ENCODE measurements at regions not wholly inside any gene's neighbourhood (a gene's known extent, or its start where the extent isn't known, plus 50 kb on each side); places are given as distances from the start of the nearest gene placed in this dataset.
A peak's percentile ranks its signal among the peaks of the same experiment; 100 is the strongest.

DNA sequence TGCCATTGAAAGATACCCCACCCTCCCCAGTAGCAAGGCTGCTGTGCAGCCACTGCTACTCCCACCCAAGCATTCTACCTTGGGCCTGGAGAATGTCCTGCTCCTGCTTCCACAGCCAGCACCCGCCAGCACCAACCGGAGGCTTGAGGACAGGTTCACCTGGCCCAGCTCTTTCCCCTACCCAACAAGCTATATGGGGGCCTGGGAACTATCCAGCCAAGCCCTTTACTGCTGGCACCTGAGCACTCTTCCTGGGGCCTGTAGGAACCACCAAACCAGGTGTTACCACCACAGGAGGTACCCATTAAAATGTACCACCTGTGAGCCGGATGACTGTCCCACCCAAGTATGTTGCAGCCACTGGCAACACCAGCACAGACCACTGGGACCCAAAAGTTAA, 86.1 kb upstream of the GHR start:
- Histone ChIP-seq H2BK5ac (ENCODE audit: low read depth, low read length, poor library complexity, severe bottlenecking) (no peak overlapping the region), H2AFZ (ENCODE audit: low read depth, low read length) (no peak overlapping the region), H3K9me3 (ENCODE audit: control insufficient read depth, low read length) (peaks cover 28% of the 10 kb centered on the region), H3K4me3 (ENCODE audit: insufficient read depth in 1 of 2, low read depth in 1 of 2, low read length in 2 of 2) (peak overlapping the region in 1 of 2 experiments; percentile 0), H3K9ac (ENCODE audit: low read length) (no peak overlapping the region), H3K4me2 (ENCODE audit: low read length, poor library complexity, severe bottlenecking) (no peak overlapping the region), H4K8ac (ENCODE audit: low read length) (no peak overlapping the region), H3K27ac (ENCODE audit: low read length, poor library complexity, severe bottlenecking) (no peak overlapping the region), H3K14ac (ENCODE audit: low read length in 2 of 2) (no peak overlapping the region), H2BK120ac (ENCODE audit: low read depth, low read length) (no peak overlapping the region), H3K79me1 (replicated peaks; ENCODE audit: low read length, poor library complexity, severe bottlenecking) (no peaks in the 10 kb centered on the region), H3K4me1 (ENCODE audit: control insufficient read depth, insufficient read depth, low read depth, low read length) (no peaks in the 10 kb centered on the region), H4K91ac (ENCODE audit: low read length) (no peak overlapping the region), H2AK5ac (ENCODE audit: low read length, severe bottlenecking) (no peak overlapping the region), H3K27me3 (ENCODE audit: control insufficient read depth in 1 of 2, insufficient read depth in 1 of 2, low read length in 2 of 2) (no peaks in the 10 kb centered on the region), H3K4ac (ENCODE audit: low read depth in 1 of 2, low read length in 2 of 2) (no peak overlapping the region), H3K18ac (ENCODE audit: low read depth in 1 of 2, low read length in 2 of 2) (no peak overlapping the region), H2BK15ac (ENCODE audit: low read depth, poor library complexity, severe bottlenecking) (no peak overlapping the region), H3K23ac (ENCODE audit: low read length in 2 of 2) (no peak overlapping the region), H2BK12ac (ENCODE audit: low read length in 2 of 2) (no peak overlapping the region), H3K36me3 (ENCODE audit: control insufficient read depth in 1 of 2, insufficient read depth in 2 of 2, low read depth in 1 of 2, low read length in 2 of 2) (no peaks in the 10 kb centered on the region)
- 94% methylated on average over 3 of the region's 3 CpGs for WGBS
- no peak for DNase-seq

DNA sequence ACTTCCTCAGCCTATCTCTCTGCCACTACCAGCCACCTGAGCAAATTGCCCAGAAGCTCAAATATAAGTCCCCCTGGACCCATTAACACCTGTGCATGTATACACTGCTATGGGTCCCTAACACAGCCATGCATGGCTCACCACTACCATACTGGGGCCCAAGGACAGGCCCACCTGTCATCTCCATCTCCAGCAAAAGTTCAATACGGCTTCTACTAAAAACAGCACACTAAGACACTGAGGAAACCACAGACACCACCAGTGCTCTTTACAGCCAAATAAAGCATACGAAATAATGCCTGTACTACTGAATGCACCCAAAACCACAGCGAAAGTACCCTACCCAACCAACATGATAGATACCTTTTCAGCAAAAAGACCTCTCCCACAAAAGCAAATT, 85.6 kb upstream of the GHR start:
- Histone ChIP-seq H3K36me3 (ENCODE audit: control insufficient read depth in 1 of 2, insufficient read depth in 2 of 2, low read depth in 1 of 2, low read length in 2 of 2) (no peaks in the 10 kb centered on the region), H3K79me1 (replicated peaks; ENCODE audit: low read length, poor library complexity, severe bottlenecking) (no peaks in the 10 kb centered on the region), H2BK120ac (ENCODE audit: low read depth, low read length) (no peak overlapping the region), H3K9ac (ENCODE audit: low read length) (no peak overlapping the region), H3K27ac (ENCODE audit: low read length, poor library complexity, severe bottlenecking) (no peak overlapping the region), H2BK5ac (ENCODE audit: low read depth, low read length, poor library complexity, severe bottlenecking) (no peak overlapping the region), H2AK5ac (ENCODE audit: low read length, severe bottlenecking) (no peak overlapping the region), H3K4me1 (ENCODE audit: control insufficient read depth, insufficient read depth, low read depth, low read length) (no peaks in the 10 kb centered on the region), H2BK12ac (ENCODE audit: low read length in 2 of 2) (no peak overlapping the region), H2AFZ (ENCODE audit: low read depth, low read length) (no peak overlapping the region), H3K14ac (ENCODE audit: low read length in 2 of 2) (no peak overlapping the region), H4K8ac (ENCODE audit: low read length) (no peak overlapping the region), H3K4ac (ENCODE audit: low read depth in 1 of 2, low read length in 2 of 2) (no peak overlapping the region), H2BK15ac (ENCODE audit: low read depth, poor library complexity, severe bottlenecking) (no peak overlapping the region), H3K23ac (ENCODE audit: low read length in 2 of 2) (no peak overlapping the region), H3K4me3 (ENCODE audit: insufficient read depth in 1 of 2, low read depth in 1 of 2, low read length in 2 of 2) (peak overlapping the region in 1 of 2 experiments; percentile 0), H3K27me3 (ENCODE audit: control insufficient read depth in 1 of 2, insufficient read depth in 1 of 2, low read length in 2 of 2) (no peaks in the 10 kb centered on the region), H3K4me2 (ENCODE audit: low read length, poor library complexity, severe bottlenecking) (no peak overlapping the region), H3K18ac (ENCODE audit: low read depth in 1 of 2, low read length in 2 of 2) (no peak overlapping the region), H3K9me3 (ENCODE audit: control insufficient read depth, low read length) (peaks cover 28% of the 10 kb centered on the region), H4K91ac (ENCODE audit: low read length) (no peak overlapping the region)
- 75% methylated on average over 3 of the region's 3 CpGs for WGBS
- no peak for DNase-seq

DNA sequence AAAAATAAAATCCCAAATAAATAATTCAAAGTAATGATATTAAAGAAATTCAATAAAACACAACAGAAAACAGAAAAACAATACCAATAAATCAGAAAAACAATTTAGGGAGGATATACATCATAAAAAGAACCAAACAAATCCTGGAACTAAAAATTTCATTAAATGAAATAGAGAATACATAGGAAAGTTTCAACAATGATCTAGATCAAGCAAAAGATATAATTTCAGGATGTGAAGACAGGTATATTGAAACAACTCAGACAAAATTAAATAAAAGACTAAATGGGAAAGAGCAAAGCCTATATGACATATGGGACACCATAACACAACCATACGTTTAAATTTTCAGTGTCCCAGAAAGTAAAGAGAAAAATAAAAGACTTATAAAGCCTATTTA, 85.1 kb upstream of the GHR start:
- Histone ChIP-seq H2AFZ (ENCODE audit: low read depth, low read length) (no peak overlapping the region), H2BK5ac (ENCODE audit: low read depth, low read length, poor library complexity, severe bottlenecking) (no peak overlapping the region), H3K79me1 (replicated peaks; ENCODE audit: low read length, poor library complexity, severe bottlenecking) (no peaks in the 10 kb centered on the region), H3K14ac (ENCODE audit: low read length in 2 of 2) (no peak overlapping the region), H4K91ac (ENCODE audit: low read length) (no peak overlapping the region), H2BK15ac (ENCODE audit: low read depth, poor library complexity, severe bottlenecking) (no peak overlapping the region), H3K27ac (ENCODE audit: low read length, poor library complexity, severe bottlenecking) (no peak overlapping the region), H3K4me2 (ENCODE audit: low read length, poor library complexity, severe bottlenecking) (no peak overlapping the region), H3K27me3 (ENCODE audit: control insufficient read depth in 1 of 2, insufficient read depth in 1 of 2, low read length in 2 of 2) (no peaks in the 10 kb centered on the region), H3K4me3 (ENCODE audit: insufficient read depth in 1 of 2, low read depth in 1 of 2, low read length in 2 of 2) (no peak overlapping the region), H3K9me3 (ENCODE audit: control insufficient read depth, low read length) (peaks cover 28% of the 10 kb centered on the region), H3K36me3 (ENCODE audit: control insufficient read depth in 1 of 2, insufficient read depth in 2 of 2, low read depth in 1 of 2, low read length in 2 of 2) (no peaks in the 10 kb centered on the region), H3K18ac (ENCODE audit: low read depth in 1 of 2, low read length in 2 of 2) (no peak overlapping the region), H3K9ac (ENCODE audit: low read length) (no peak overlapping the region), H2BK12ac (ENCODE audit: low read length in 2 of 2) (no peak overlapping the region), H3K4me1 (ENCODE audit: control insufficient read depth, insufficient read depth, low read depth, low read length) (no peaks in the 10 kb centered on the region), H2BK120ac (ENCODE audit: low read depth, low read length) (no peak overlapping the region), H3K4ac (ENCODE audit: low read depth in 1 of 2, low read length in 2 of 2) (no peak overlapping the region), H4K8ac (ENCODE audit: low read length) (no peak overlapping the region), H2AK5ac (ENCODE audit: low read length, severe bottlenecking) (no peak overlapping the region), H3K23ac (ENCODE audit: low read length in 2 of 2) (no peak overlapping the region)
- WGBS = no CpG with 5 or more reads among the region's 1 CpG
- no peak for DNase-seq

DNA sequence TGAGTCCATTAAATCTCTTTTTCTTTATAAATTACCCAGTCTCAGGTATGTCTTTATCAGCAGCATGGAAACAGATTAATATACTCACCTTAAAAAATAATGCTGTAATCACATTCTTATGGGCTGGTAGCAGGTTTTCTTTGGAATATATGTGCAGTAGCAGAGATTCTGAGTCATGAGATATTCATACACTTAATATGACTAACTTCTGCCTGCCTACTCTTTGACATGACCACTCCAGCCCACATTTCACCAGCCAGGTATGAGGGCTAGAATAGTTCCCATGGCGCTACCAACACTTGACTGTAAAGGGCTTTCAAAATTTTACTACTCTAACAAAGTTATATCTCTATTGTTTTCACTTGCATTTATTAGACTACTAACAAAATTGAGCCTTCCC, 74.1 kb upstream of the GHR start:
- H3K36me3 ChIP-seq (ENCODE audit: control insufficient read depth in 1 of 2, insufficient read depth in 2 of 2, low read depth in 1 of 2, low read length in 2 of 2) = no peaks in the 10 kb centered on the region
- H3K14ac ChIP-seq (ENCODE audit: low read length in 2 of 2) = no peak overlapping the region
- H2BK120ac ChIP-seq (ENCODE audit: low read depth, low read length) = no peak overlapping the region
- H3K4me2 ChIP-seq (ENCODE audit: low read length, poor library complexity, severe bottlenecking) = no peak overlapping the region
- no peak overlapping the region for H3K23ac ChIP-seq (ENCODE audit: low read length in 2 of 2)
- no peak overlapping the region for H2AK5ac ChIP-seq (ENCODE audit: low read length, severe bottlenecking)
- H3K9ac ChIP-seq (ENCODE audit: low read length) = no peak overlapping the region
- DNase-seq = no peak
- H3K27ac ChIP-seq (ENCODE audit: low read length, poor library complexity, severe bottlenecking) = no peak overlapping the region
- no peaks in the 10 kb centered on the region for H3K79me1 ChIP-seq (replicated peaks; ENCODE audit: low read length, poor library complexity, severe bottlenecking)
- H3K9me3 ChIP-seq (ENCODE audit: control insufficient read depth, low read length) = no peaks in the 10 kb centered on the region
- no peaks in the 10 kb centered on the region for H3K4me1 ChIP-seq (ENCODE audit: control insufficient read depth, insufficient read depth, low read depth, low read length)
- H4K91ac ChIP-seq (ENCODE audit: low read length) = no peak overlapping the region
- H2BK15ac ChIP-seq (ENCODE audit: low read depth, poor library complexity, severe bottlenecking) = no peak overlapping the region
- no peak overlapping the region for H4K8ac ChIP-seq (ENCODE audit: low read length)
- no peak overlapping the region for H3K4ac ChIP-seq (ENCODE audit: low read depth in 1 of 2, low read length in 2 of 2)
- WGBS = 100% methylated on average over 1 of the region's 1 CpG
- H2BK12ac ChIP-seq (ENCODE audit: low read length in 2 of 2) = no peak overlapping the region
- H3K27me3 ChIP-seq (ENCODE audit: control insufficient read depth in 1 of 2, insufficient read depth in 1 of 2, low read length in 2 of 2) = no peaks in the 10 kb centered on the region
- no peak overlapping the region for H2BK5ac ChIP-seq (ENCODE audit: low read depth, low read length, poor library complexity, severe bottlenecking)
- no peak overlapping the region for H3K18ac ChIP-seq (ENCODE audit: low read depth in 1 of 2, low read length in 2 of 2)
- H2AFZ ChIP-seq (ENCODE audit: low read depth, low read length) = no peak overlapping the region
- H3K4me3 ChIP-seq (ENCODE audit: insufficient read depth in 1 of 2, low read depth in 1 of 2, low read length in 2 of 2) = no peak overlapping the region
